SK-N-SH treated with all-trans-retinoic acid at 6 μM for 48 hours (cell line): ENCODE measurements at regions not wholly inside any gene's neighbourhood (a gene's known extent, or its start where the extent isn't known, plus 50 kb on each side); places are given as distances from the start of the nearest gene placed in this dataset.

Source experiments
- ATAC-seq: fragments of 200-7000 bp; cut with Tn5 transposase; 3 replicates; pipeline ENCODE4 v1.9.1; 2020; ENCODE audit warnings: mild to moderate bottlenecking, moderate library complexity
- ARNTL ChIP-seq: fragments of 450-650 bp; formaldehyde crosslinking; IDR thresholded peaks from 2 replicates; pipeline ENCODE4 v1.5.0; 2020; ENCODE audit warnings: low read depth, mild to moderate bottlenecking, moderate library complexity, borderline replicate concordance
- BACH2 ChIP-seq: fragments of 250-450 bp; sonication (Bioruptor Pico); IDR thresholded peaks from 2 replicates; pipeline ENCODE4 v1.9.0; 2021; ENCODE audit warnings: mild to moderate bottlenecking, borderline replicate concordance
- CREB5 ChIP-seq: fragments of 250-450 bp; sonication (Bioruptor Pico); IDR thresholded peaks from 2 replicates; pipeline ENCODE4 v1.5.1; 2020; ENCODE audit warnings: low read depth, mild to moderate bottlenecking, moderate library complexity
- CSRNP3 ChIP-seq: fragments of 250-450 bp; sonication (Bioruptor Pico); IDR thresholded peaks from 2 replicates; pipeline ENCODE4 v1.5.1; 2021; ENCODE audit warnings: mild to moderate bottlenecking, moderate library complexity
- GLIS3 ChIP-seq: fragments of 250-450 bp; sonication (Bioruptor Pico); IDR thresholded peaks from 2 replicates; pipeline ENCODE4 v1.5.0; 2020; ENCODE audit warnings: mild to moderate bottlenecking, moderate library complexity
- ISL1 ChIP-seq: fragments of 250-450 bp; sonication (Bioruptor Pico); IDR thresholded peaks from 2 replicates; pipeline ENCODE4 v2.1.2; 2022; ENCODE audit warnings: mild to moderate bottlenecking, moderate library complexity
- OSR1 ChIP-seq: fragments of 250-450 bp; sonication (Bioruptor Pico); IDR thresholded peaks from 2 replicates; pipeline ENCODE4 v1.8.0; 2022; ENCODE audit warnings: moderate library complexity, mild to moderate bottlenecking, inconsistent platforms
- PATZ1 ChIP-seq: fragments of 250-450 bp; sonication (Bioruptor Pico); IDR thresholded peaks from 2 replicates; pipeline ENCODE4 v1.8.0; 2020; ENCODE audit warnings: mild to moderate bottlenecking, moderate library complexity, borderline replicate concordance
- POU6F1 ChIP-seq: fragments of 250-450 bp; sonication (Bioruptor Pico); IDR thresholded peaks from 2 replicates; pipeline ENCODE4 v1.8.0; 2021; ENCODE audit warnings: low read depth, mild to moderate bottlenecking, moderate library complexity, borderline replicate concordance
- TCF4 ChIP-seq: fragments of 250-450 bp; sonication (Bioruptor Pico); IDR thresholded peaks from 2 replicates; pipeline ENCODE4 v1.8.0; 2021; ENCODE audit warnings: mild to moderate bottlenecking, moderate library complexity, borderline replicate concordance
- TSHZ2 ChIP-seq: fragments of 250-450 bp; sonication (Bioruptor Pico); IDR thresholded peaks from 2 replicates; pipeline ENCODE4 v1.5.0; 2020; ENCODE audit warnings: mild to moderate bottlenecking, moderate library complexity
- ZC3H10 ChIP-seq: fragments of 250-450 bp; sonication (Bioruptor Pico); IDR thresholded peaks from 2 replicates; pipeline ENCODE4 v1.5.1; 2021; ENCODE audit warnings: mild to moderate bottlenecking, moderate library complexity
- ZFP3 ChIP-seq: fragments of 250-450 bp; sonication (Bioruptor Pico); IDR thresholded peaks from 2 replicates; pipeline ENCODE4 v1.5.0; 2020; ENCODE audit warnings: mild to moderate bottlenecking, moderate library complexity
- ZFP30 ChIP-seq: fragments of 450-650 bp; formaldehyde crosslinking; IDR thresholded peaks from 2 replicates; pipeline ENCODE4 v1.5.0; 2022; ENCODE audit warnings: mild to moderate bottlenecking, moderate library complexity
- ZNF565 ChIP-seq: fragments of 450-650 bp; formaldehyde crosslinking; conservative IDR thresholded peaks from 2 replicates; pipeline ENCODE4 v1.5.0; 2020; ENCODE audit warnings: low read depth, mild to moderate bottlenecking, moderate library complexity
- ZNF70 ChIP-seq: fragments of 450-650 bp; formaldehyde crosslinking; IDR thresholded peaks from 2 replicates; pipeline ENCODE4 v1.5.0; 2020; ENCODE audit warnings: mild to moderate bottlenecking, moderate library complexity
- ZNF8 ChIP-seq: fragments of 450-650 bp; formaldehyde crosslinking; IDR thresholded peaks from 2 replicates; pipeline ENCODE4 v1.5.0; 2020; ENCODE audit warnings: mild to moderate bottlenecking, moderate library complexity

DNA sequence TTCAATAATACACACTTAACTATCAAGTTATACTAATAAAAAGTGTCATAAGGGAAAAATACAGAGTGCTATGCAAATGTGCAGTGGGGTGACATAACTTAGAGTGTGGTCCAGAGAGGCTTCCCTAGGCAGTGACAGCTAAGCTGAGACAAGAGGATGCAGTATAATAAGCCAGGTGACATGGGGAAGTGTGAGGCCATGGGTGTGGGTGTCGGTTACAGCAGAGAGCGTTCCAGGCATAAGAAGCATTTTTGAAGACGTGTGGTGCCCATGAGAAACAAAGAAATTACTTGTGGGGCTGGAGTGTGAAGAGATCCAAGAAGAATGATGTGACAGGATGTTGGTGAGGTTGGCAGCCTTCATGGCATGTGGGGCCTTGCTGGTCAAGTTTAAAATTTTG lies 78.1 kb upstream of the PICALM start:
- ATAC-seq = no peak
- TF ChIP-seq PATZ1 (no peak), POU6F1 (no peak), GLIS3 (CRISPR knock-in tag) (no peak), ZC3H10 (CRISPR knock-in tag) (no peak), ZNF8 (CRISPR knock-in tag) (no peak), TSHZ2 (CRISPR knock-in tag) (no peak), ZFP30 (no peak), ZFP3 (CRISPR knock-in tag) (no peak), OSR1 (CRISPR knock-in tag) (no peak), ZNF70 (CRISPR knock-in tag) (no peak), CSRNP3 (CRISPR knock-in tag) (no peak), CREB5 (no peak), ARNTL (CRISPR knock-in tag) (no peak), ZNF565 (CRISPR knock-in tag) (no peak)
- TF ChIP-seq, all 23 proteins: peak for 0

DNA sequence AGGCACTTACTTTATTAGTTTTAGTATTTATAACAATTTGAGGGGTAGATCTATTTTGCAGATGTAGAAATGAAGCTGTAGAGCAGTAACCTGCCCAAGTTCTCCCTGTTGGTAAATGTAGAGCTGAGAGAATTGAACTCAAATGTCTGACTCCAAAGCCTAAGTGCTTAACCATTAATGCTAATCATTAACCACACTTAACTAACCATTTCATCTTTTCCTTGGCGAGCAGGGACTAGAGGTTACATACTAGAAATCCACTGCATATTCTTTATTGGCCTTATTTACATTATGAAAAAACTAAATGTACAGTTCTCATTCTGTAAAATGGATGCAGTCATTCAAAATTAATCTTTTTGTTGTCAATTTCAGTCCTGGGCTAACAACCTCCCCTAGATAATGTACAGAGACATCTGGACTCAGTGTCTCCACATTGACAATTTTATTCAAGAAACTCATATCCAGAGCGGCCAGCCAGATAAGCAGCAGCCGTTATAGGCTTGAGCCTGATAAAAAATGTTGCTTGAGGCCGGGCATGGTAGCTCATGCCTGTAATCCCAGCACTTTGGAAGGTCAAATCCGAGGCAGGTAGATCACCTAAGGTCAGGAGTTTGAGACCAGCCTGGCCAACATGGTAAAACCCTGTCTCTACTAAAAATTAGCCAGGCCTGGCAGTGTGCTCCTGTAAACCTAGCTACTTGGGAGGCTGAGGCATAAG lies 76.7 kb upstream of the PICALM start:
- ATAC-seq = no peak
- TF ChIP-seq TSHZ2 (CRISPR knock-in tag) = no peak
- TF ChIP-seq ZNF565 (CRISPR knock-in tag) = no peak
- no peak for TF ChIP-seq PATZ1
- TF ChIP-seq CREB5 = no peak
- no peak for TF ChIP-seq ISL1 (CRISPR knock-in tag)
- no peak for TF ChIP-seq TCF4 (CRISPR knock-in tag)
- TF ChIP-seq POU6F1 = no peak
- TF ChIP-seq BACH2 = no peak
